Stimulated activated effector memory CD8-positive, alpha-beta T cell treated with anti-CD3 and anti-CD28 coated beads, Interleukin-12 subunit alpha, Interleukin-12 subunit beta, amount 100 ng/mL, for 72 hours (primary cell): ENCODE measurements at regions not wholly inside any gene's neighbourhood (a gene's known extent, or its start where the extent isn't known, plus 50 kb on each side); places are given as distances from the start of the nearest gene placed in this dataset.
"Not testable (repeated sequence)": the region's sequence is repeated elsewhere in the genome, so short reads cannot be mapped to it uniquely, and the experiment has no call there.

Experiments used
- ATAC-seq: fragments of 150-1000 bp; cut with Tn5 transposase; 2 replicates; pipeline ENCODE4 v1.10.0; 2021
- DNase-seq, 2 donors: peaks; one replicate each; pipeline ENCODE4 v3.0.0; 2021 to 2022; ENCODE audit warnings: low spot score in 2 of 2
- H3K27ac Mint-ChIP-seq: one replicate; pipeline ENCODE4 v1.8.0; 2022; ENCODE audit warnings: mild to moderate bottlenecking, mixed read lengths
- H3K36me3 Mint-ChIP-seq: one replicate; pipeline ENCODE4 v1.8.0; 2022; ENCODE audit warnings: mild to moderate bottlenecking, mixed read lengths
- H3K4me1 Mint-ChIP-seq: one replicate; pipeline ENCODE4 v1.8.0; 2022; ENCODE audit warnings: mixed read lengths
- H3K4me3 Mint-ChIP-seq: one replicate; pipeline ENCODE4 v1.8.0; 2022; ENCODE audit warnings: mild to moderate bottlenecking, mixed read lengths
- H3K9me3 Mint-ChIP-seq: one replicate; pipeline ENCODE4 v1.8.0; 2022; ENCODE audit warnings: mixed read lengths

- not testable (repeated sequence) for ATAC-seq
Measured at GRCh38 chr4:107436471-107436870, 283.6 kb downstream of the PAPSS1 start.

DNA sequence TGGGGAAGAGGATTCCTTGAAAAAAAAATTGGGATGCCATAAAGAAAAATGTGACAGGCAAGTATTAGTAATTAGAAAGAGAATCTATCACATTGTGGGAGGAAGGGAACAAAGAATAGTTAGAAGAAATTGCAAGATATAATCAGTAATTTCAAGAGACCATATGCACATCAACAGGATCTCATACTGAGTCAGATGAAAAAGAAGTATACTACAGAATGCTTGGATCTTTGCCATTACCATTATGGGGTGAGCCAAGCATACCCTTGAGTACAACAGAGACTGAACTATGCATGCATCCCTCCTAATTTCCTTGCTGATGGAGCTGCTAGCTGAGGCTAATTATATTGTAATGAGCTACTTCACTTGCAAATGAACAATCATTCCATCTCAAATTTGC, 287.6 kb downstream of the PAPSS1 start:
- H3K4me3 Mint-ChIP-seq, result no peak overlapping the region

More at GRCh38 chr4:107436471-107436870, 283.6 kb downstream of the PAPSS1 start:
- not testable (repeated sequence) for H3K4me3 Mint-ChIP-seq, H3K4me1 Mint-ChIP-seq, H3K36me3 Mint-ChIP-seq, DNase-seq, H3K27ac Mint-ChIP-seq, H3K9me3 Mint-ChIP-seq

GRCh38 chr4:107423677-107424405, 296.2 kb downstream of the PAPSS1 start:
- ATAC-seq, result no peak
- Mint-ChIP-seq H3K9me3 (no peaks in the 10 kb centered on the region), H3K4me1 (no peaks in the 10 kb centered on the region)

More for the DNA sequence above, 287.6 kb downstream of the PAPSS1 start:
- Mint-ChIP-seq H3K27ac (no peak overlapping the region), H3K9me3 (peaks cover 2% of the 10 kb centered on the region), H3K36me3 (no peaks in the 10 kb centered on the region), H3K4me1 (no peaks in the 10 kb centered on the region)
- DNase-seq, result no peak
- ATAC-seq, result no peak

GRCh38 chr4:107419536-107419935, 300.5 kb downstream of the PAPSS1 start:
- not testable (repeated sequence) for H3K4me3 Mint-ChIP-seq, H3K36me3 Mint-ChIP-seq, H3K27ac Mint-ChIP-seq, H3K9me3 Mint-ChIP-seq, H3K4me1 Mint-ChIP-seq
- DNase-seq, result peak in 1 of 2 donors; percentile 49
- ATAC-seq, result peak; percentile 67

More at GRCh38 chr4:107423677-107424405, 296.2 kb downstream of the PAPSS1 start:
- no peak for DNase-seq
- no peak overlapping the region for H3K27ac Mint-ChIP-seq
- H3K36me3 Mint-ChIP-seq, result no peaks in the 10 kb centered on the region
- H3K4me3 Mint-ChIP-seq, result no peak overlapping the region

GRCh38 chr4:107419052-107419451, 301.0 kb downstream of the PAPSS1 start:
- ATAC-seq (no peak), DNase-seq (no peak)
- H3K9me3 Mint-ChIP-seq, result peaks cover 2% of the 10 kb centered on the region
- H3K4me3 Mint-ChIP-seq, result no peak overlapping the region
- H3K27ac Mint-ChIP-seq, result no peak overlapping the region
- H3K4me1 Mint-ChIP-seq, result no peaks in the 10 kb centered on the region
- H3K36me3 Mint-ChIP-seq, result no peaks in the 10 kb centered on the region

- H3K4me1 Mint-ChIP-seq, result not testable (repeated sequence)
Measured at GRCh38 chr4:107415490-107415889, 304.5 kb downstream of the PAPSS1 start.

DNA sequence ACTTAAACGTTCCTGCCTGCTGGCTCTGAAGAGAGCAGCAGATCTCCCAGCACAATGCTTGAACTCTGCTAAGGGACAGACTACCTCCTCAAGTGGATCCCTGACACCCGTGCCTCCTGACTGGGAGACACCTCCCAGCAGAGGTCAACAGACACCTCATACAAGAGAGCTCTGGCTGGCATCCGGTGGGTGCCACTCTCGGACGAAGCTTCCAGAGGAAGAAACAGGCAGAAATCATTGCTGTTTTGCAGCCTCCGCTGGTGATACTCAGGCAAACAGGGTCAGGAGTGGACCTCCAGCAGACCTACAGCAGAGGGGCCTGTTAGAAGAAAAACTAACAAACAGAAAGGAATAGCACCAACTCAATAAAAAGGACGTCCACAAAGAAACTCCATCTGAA, 310.2 kb downstream of the PAPSS1 start:
- not testable (repeated sequence) for ATAC-seq

More at GRCh38 chr4:107415490-107415889, 304.5 kb downstream of the PAPSS1 start:
- H3K36me3 Mint-ChIP-seq, H3K27ac Mint-ChIP-seq, DNase-seq, H3K9me3 Mint-ChIP-seq, H3K4me3 Mint-ChIP-seq, ATAC-seq: not testable (repeated sequence)

DNA sequence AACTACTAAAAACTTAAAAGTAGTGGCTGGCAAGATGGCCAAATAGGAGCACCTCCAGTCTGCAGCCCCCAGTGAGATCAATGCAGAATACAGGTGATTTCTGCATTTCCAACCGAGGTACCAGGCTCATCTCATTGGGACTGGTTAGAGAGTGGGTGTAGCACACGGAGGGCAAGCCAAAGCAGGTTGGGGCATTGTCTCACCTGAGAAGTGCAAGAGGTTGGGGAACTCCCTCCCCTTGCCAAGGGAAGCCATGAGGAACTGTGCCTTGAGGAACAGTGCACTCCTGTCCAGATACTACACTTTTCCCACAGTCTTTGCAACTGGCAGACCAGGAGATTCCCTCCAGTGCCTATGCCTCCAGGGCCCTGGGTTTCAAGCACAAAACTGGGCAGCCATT, 311.1 kb downstream of the PAPSS1 start:
- H3K27ac Mint-ChIP-seq, result no peak overlapping the region
- ATAC-seq, result no peak
- no peaks in the 10 kb centered on the region for H3K4me1 Mint-ChIP-seq
- H3K36me3 Mint-ChIP-seq, result no peaks in the 10 kb centered on the region
- peaks cover 2% of the 10 kb centered on the region for H3K9me3 Mint-ChIP-seq
- no peak overlapping the region for H3K4me3 Mint-ChIP-seq
- no peak for DNase-seq

More for the DNA sequence above, 310.2 kb downstream of the PAPSS1 start:
- DNase-seq, H3K4me3 Mint-ChIP-seq, H3K36me3 Mint-ChIP-seq, H3K4me1 Mint-ChIP-seq, H3K9me3 Mint-ChIP-seq, H3K27ac Mint-ChIP-seq: not testable (repeated sequence)

GRCh38 chr4:107404591-107405300, 315.3 kb downstream of the PAPSS1 start:
- DNase-seq (no peak), ATAC-seq (no peak)
- Mint-ChIP-seq H3K36me3 (no peaks in the 10 kb centered on the region), H3K9me3 (no peaks in the 10 kb centered on the region), H3K4me3 (no peak overlapping the region), H3K27ac (no peak overlapping the region), H3K4me1 (no peaks in the 10 kb centered on the region)

- Mint-ChIP-seq H3K27ac (no peak overlapping the region), H3K9me3 (peaks cover 3% of the 10 kb centered on the region), H3K36me3 (no peaks in the 10 kb centered on the region), H3K4me1 (no peaks in the 10 kb centered on the region), H3K4me3 (no peak overlapping the region)
- ATAC-seq (no peak), DNase-seq (no peak)
Measured at GRCh38 chr4:107402291-107402690, 317.7 kb downstream of the PAPSS1 start.

GRCh38 chr4:107392951-107393350, 327.1 kb downstream of the PAPSS1 start:
- H3K27ac Mint-ChIP-seq, result no peak overlapping the region
- H3K36me3 Mint-ChIP-seq, result no peaks in the 10 kb centered on the region
- ATAC-seq, result no peak
- no peak overlapping the region for H3K4me3 Mint-ChIP-seq
- H3K4me1 Mint-ChIP-seq, result no peaks in the 10 kb centered on the region
- DNase-seq, result no peak
- H3K9me3 Mint-ChIP-seq, result no peaks in the 10 kb centered on the region

DNA sequence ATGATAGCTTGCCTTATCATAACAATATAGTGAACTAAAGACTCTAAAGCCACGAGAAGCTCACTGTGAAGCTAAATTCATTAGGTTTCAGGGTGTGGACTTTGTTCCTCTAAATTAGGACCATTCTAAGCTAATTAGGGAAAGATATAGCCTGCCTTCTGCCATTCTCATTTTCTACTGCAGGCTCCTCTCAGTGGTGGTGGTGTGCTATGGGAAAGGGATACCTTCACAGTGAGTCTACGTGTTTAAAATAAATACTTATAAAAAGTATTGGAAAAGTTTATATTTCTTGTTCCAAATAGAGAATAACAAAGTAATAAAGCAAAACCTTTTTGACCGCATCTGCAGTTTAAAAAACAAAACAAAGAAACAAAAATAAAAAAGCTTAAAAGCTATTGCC, 327.7 kb downstream of the PAPSS1 start:
- no peaks in the 10 kb centered on the region for H3K36me3 Mint-ChIP-seq
- DNase-seq (no peak), ATAC-seq (no peak)
- no peak overlapping the region for H3K4me3 Mint-ChIP-seq
- no peaks in the 10 kb centered on the region for H3K4me1 Mint-ChIP-seq
- no peaks in the 10 kb centered on the region for H3K9me3 Mint-ChIP-seq
- no peak overlapping the region for H3K27ac Mint-ChIP-seq

DNA sequence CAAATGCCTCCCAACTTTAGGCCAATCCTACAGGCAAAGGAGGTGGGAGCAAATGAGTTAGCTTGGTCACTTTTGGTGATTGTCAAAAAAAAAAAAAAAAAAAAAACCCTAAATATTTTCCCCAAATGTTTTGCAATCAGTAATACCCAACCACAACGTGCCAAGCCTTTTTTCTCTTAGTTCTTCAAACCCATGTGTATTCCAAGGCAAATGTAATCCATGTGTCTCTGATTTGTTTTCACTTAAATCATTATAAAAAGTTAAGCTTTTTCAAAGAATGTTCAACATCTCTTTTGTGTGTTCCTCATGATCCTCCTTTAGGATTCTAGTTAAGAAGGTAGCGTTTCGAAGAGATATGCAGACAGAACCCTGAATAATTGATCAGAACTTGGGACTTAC, 328.4 kb downstream of the PAPSS1 start:
- H3K27ac Mint-ChIP-seq, result no peak overlapping the region
- no peak for ATAC-seq
- H3K36me3 Mint-ChIP-seq, result no peaks in the 10 kb centered on the region
- no peaks in the 10 kb centered on the region for H3K4me1 Mint-ChIP-seq
- no peaks in the 10 kb centered on the region for H3K9me3 Mint-ChIP-seq
- DNase-seq, result no peak
- H3K4me3 Mint-ChIP-seq, result no peak overlapping the region

DNA sequence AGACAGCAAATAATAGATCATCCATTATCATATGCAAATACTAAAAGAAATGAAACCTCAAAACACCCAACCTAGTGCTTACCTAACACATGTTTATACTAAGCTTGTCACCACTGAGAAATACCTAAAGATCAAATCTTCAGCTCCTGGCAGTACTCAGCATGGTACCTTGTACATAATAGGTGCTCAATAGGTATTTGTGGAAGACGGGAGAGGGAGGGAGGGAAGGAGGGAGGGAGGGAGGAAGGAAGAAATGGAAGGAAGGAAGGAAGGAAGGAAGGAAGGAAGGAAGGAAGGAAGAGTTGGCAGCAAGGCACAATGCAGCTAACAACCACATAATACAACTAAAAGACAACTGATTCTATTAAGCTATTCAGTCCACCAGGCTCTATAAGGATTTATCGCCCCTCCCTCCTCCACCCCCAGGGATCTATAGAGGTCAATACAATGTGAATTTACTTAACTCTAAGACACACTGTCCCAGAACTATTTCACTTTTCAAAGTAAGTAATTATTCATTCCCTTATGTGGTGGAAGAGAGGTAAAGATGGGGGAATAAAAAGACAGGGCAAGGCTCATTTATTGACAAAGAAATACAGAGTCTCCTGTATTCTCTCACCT, 328.9 kb downstream of the PAPSS1 start:
- H3K27ac Mint-ChIP-seq, result no peak overlapping the region
- no peaks in the 10 kb centered on the region for H3K4me1 Mint-ChIP-seq
- no peaks in the 10 kb centered on the region for H3K9me3 Mint-ChIP-seq
- H3K36me3 Mint-ChIP-seq, result no peaks in the 10 kb centered on the region
- H3K4me3 Mint-ChIP-seq, result no peak overlapping the region
- ATAC-seq, result no peak
- no peak for DNase-seq

GRCh38 chr4:107389965-107390364, 330.1 kb downstream of the PAPSS1 start:
- Mint-ChIP-seq H3K4me1 (no peaks in the 10 kb centered on the region), H3K27ac (no peak overlapping the region), H3K4me3 (no peak overlapping the region)

More at GRCh38 chr4:107389965-107390364, 330.1 kb downstream of the PAPSS1 start:
- ATAC-seq, result no peak
- DNase-seq, result no peak
- Mint-ChIP-seq H3K9me3 (no peaks in the 10 kb centered on the region), H3K36me3 (no peaks in the 10 kb centered on the region)
